ENCODE measurements at regions not wholly inside any gene's neighbourhood (a gene's known extent, or its start where the extent isn't known, plus 50 kb on each side); places are given as distances from the start of the nearest gene placed in this dataset.

- POLR2A ChIA-PET, result no interaction called here
- CTCF ChIA-PET, result no interaction called here
- H2AFZ ChIP-seq (ENCODE audit: insufficient read depth, low read depth, low read length, poor library complexity, severe bottlenecking), result no peak overlapping the region
- H4K20me1 ChIP-seq (ENCODE audit: control insufficient read depth, insufficient read depth, low read length, poor library complexity, severe bottlenecking), result no peaks in the 10 kb centered on the region
- H3K79me2 ChIP-seq (ENCODE audit: control insufficient read depth, insufficient read depth, low read length), result no peaks in the 10 kb centered on the region
- no peak overlapping the region for H3K4me3 ChIP-seq (ENCODE audit: control extremely low read depth in 1 of 5, extremely low read depth in 1 of 5, insufficient read depth in 1 of 5, low read depth in 2 of 5, low read length in 4 of 5)
- no peak overlapping the region for H3K4me2 ChIP-seq (replicated peaks; ENCODE audit: low read depth, low read length, poor library complexity, severe bottlenecking)
- no peak overlapping the region for H3K27ac Mint-ChIP-seq
- H3K36me3 ChIP-seq (replicated peaks in 1 of 2; ENCODE audit: control extremely low read depth in 1 of 2, control insufficient read depth in 1 of 2, extremely low read depth in 1 of 2, insufficient read depth in 2 of 2, low read length in 1 of 2), result no peaks in the 10 kb centered on the region
- no peaks in the 10 kb centered on the region for H3K27me3 ChIP-seq (replicated peaks in 1 of 4; ENCODE audit: control extremely low read depth in 1 of 4, control insufficient read depth in 3 of 4, insufficient read depth in 4 of 4, low read length in 3 of 4)
- no peaks in the 10 kb centered on the region for H3K4me1 ChIP-seq (ENCODE audit: control insufficient read depth in 2 of 2, insufficient read depth in 2 of 2, low read length in 2 of 2)
- no peak overlapping the region for H3K27ac ChIP-seq (ENCODE audit: low read length in 2 of 2)
- H3K9ac ChIP-seq (ENCODE audit: low read length), result no peak overlapping the region
- no peak for TF ChIP-seq CTCF (IDR thresholded peaks at IDR 0.05)
- TF ChIP-seq EZH2 (IDR thresholded peaks at IDR 0.05; ENCODE audit: borderline replicate concordance, insufficient read depth, low read depth, low read length, poor library complexity, severe bottlenecking), result no peak
- no peaks in the 10 kb centered on the region for H3K4me1 Mint-ChIP-seq
- intact Hi-C loops (cut with micrococcal nuclease), result no loop called here
- DNase-seq, result no peak
- H3K4me3 Mint-ChIP-seq, result no peak overlapping the region
- no peak for ATAC-seq (ENCODE audit: low read depth)
- H3K9me3 Mint-ChIP-seq (ENCODE audit: insufficient read depth), result no peaks in the 10 kb centered on the region
- H3K9me3 ChIP-seq (ENCODE audit: control extremely low read depth in 1 of 3, control insufficient read depth in 2 of 3, insufficient read depth in 1 of 3, low read length in 2 of 3), result no peaks in the 10 kb centered on the region
- no peaks in the 10 kb centered on the region for H3K27me3 Mint-ChIP-seq
Observed at GRCh38 chr12:59230334-59230733, 310.0 kb upstream of the LRIG3 start.

- H3K4me1 Mint-ChIP-seq, result no peaks in the 10 kb centered on the region
- Histone ChIP-seq H3K4me3 (ENCODE audit: control extremely low read depth in 1 of 5, extremely low read depth in 1 of 5, insufficient read depth in 1 of 5, low read depth in 2 of 5, low read length in 4 of 5) (no peak overlapping the region), H3K9ac (ENCODE audit: low read length) (no peak overlapping the region), H3K79me2 (ENCODE audit: control insufficient read depth, insufficient read depth, low read length) (no peaks in the 10 kb centered on the region), H3K27me3 (replicated peaks in 1 of 4; ENCODE audit: control extremely low read depth in 1 of 4, control insufficient read depth in 3 of 4, insufficient read depth in 4 of 4, low read length in 3 of 4) (no peaks in the 10 kb centered on the region), H3K27ac (ENCODE audit: low read length in 2 of 2) (no peak overlapping the region), H2AFZ (ENCODE audit: insufficient read depth, low read depth, low read length, poor library complexity, severe bottlenecking) (no peak overlapping the region), H3K4me1 (ENCODE audit: control insufficient read depth in 2 of 2, insufficient read depth in 2 of 2, low read length in 2 of 2) (no peaks in the 10 kb centered on the region), H4K20me1 (ENCODE audit: control insufficient read depth, insufficient read depth, low read length, poor library complexity, severe bottlenecking) (no peaks in the 10 kb centered on the region), H3K9me3 (ENCODE audit: control extremely low read depth in 1 of 3, control insufficient read depth in 2 of 3, insufficient read depth in 1 of 3, low read length in 2 of 3) (no peaks in the 10 kb centered on the region), H3K36me3 (replicated peaks in 1 of 2; ENCODE audit: control extremely low read depth in 1 of 2, control insufficient read depth in 1 of 2, extremely low read depth in 1 of 2, insufficient read depth in 2 of 2, low read length in 1 of 2) (no peaks in the 10 kb centered on the region), H3K4me2 (replicated peaks; ENCODE audit: low read depth, low read length, poor library complexity, severe bottlenecking) (no peak overlapping the region)
- no peak overlapping the region for H3K4me3 Mint-ChIP-seq
- H3K27ac Mint-ChIP-seq, result no peak overlapping the region
- no peak for TF ChIP-seq EZH2 (IDR thresholded peaks at IDR 0.05; ENCODE audit: borderline replicate concordance, insufficient read depth, low read depth, low read length, poor library complexity, severe bottlenecking)
- TF ChIP-seq CTCF (IDR thresholded peaks at IDR 0.05), result no peak
- ATAC-seq (ENCODE audit: low read depth), result no peak
- CTCF ChIA-PET, result no interaction called here
- POLR2A ChIA-PET, result no interaction called here
- intact Hi-C loops (cut with micrococcal nuclease), result no loop called here
- no CpG with 5 or more reads among the region's 1 CpG for WGBS (ENCODE audit: insufficient coverage)
- DNase-seq, result no peak
- peaks cover 3% of the 10 kb centered on the region for H3K9me3 Mint-ChIP-seq (ENCODE audit: insufficient read depth)
- no peaks in the 10 kb centered on the region for H3K27me3 Mint-ChIP-seq
Observed at GRCh38 chr12:59219148-59219547, 298.8 kb upstream of the LRIG3 start.

All from B cell (primary cell).